ENCODE measurements at regions not wholly inside any gene's neighbourhood (a gene's known extent, or its start where the extent isn't known, plus 50 kb on each side); places are given as distances from the start of the nearest gene placed in this dataset.

DNA sequence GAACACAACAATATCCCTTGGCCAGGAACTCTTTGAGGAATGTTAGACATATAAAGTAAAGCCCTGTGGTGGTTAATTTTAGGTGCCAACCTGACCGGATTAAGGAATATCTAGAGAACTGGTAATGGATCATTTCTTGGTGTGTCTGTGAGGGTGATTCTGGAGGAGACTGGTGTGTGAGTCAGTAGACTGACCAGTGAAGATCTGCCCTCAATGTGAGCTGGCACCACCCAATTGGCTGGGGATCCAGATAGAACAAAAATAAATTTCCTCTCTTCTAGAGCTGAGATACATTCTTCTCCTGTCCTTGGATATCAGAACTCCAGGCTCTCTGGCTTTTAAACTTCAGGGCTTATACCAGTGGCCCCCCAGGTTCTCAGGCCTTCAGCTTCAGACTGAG is 56.2 kb upstream of the TNPO1 start:
- TF ChIP-seq, protein P1, sequence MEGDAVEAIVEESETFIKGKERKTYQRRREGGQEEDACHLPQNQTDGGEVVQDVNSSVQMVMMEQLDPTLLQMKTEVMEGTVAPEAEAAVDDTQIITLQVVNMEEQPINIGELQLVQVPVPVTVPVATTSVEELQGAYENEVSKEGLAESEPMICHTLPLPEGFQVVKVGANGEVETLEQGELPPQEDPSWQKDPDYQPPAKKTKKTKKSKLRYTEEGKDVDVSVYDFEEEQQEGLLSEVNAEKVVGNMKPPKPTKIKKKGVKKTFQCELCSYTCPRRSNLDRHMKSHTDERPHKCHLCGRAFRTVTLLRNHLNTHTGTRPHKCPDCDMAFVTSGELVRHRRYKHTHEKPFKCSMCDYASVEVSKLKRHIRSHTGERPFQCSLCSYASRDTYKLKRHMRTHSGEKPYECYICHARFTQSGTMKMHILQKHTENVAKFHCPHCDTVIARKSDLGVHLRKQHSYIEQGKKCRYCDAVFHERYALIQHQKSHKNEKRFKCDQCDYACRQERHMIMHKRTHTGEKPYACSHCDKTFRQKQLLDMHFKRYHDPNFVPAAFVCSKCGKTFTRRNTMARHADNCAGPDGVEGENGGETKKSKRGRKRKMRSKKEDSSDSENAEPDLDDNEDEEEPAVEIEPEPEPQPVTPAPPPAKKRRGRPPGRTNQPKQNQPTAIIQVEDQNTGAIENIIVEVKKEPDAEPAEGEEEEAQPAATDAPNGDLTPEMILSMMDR (conservative IDR thresholded peaks at IDR 0.05; ENCODE audit: low read depth, low read length): no peak
- no peak for TF ChIP-seq EZH2 (IDR thresholded peaks at IDR 0.05; ENCODE audit: low read length, unreplicated experiment)

Measured in PC-3 (cell line).